IMR-90 (cell line): ENCODE measurements at regions not wholly inside any gene's neighbourhood (a gene's known extent, or its start where the extent isn't known, plus 50 kb on each side); places are given as distances from the start of the nearest gene placed in this dataset.

Experiments
- ATAC-seq: fragments of 200-7000 bp; cut with Tn5 transposase; 2 replicates; pipeline ENCODE4 v1.9.1; 2020; ENCODE audit warnings: low read depth, mild to moderate bottlenecking, moderate library complexity
- BruUV-seq: library from RNA; stranded (reverse); fragments of 400-500 nt; replicated peaks from 2 replicates; lab custom pipeline; 2021; lab: Mats Ljungman, UMichigan
- CTCF ChIA-PET: fragments of 300-600 bp; formaldehyde crosslinking; extraction: SDS; loops from one replicate; lab custom pipeline; 2021; ENCODE audit warnings: antibody characterized with exemption; lab: Yijun Ruan, JAX
- POLR2A ChIA-PET: fragments of 300-600 bp; sonication (Branson Sonifier 250); formaldehyde crosslinking; loops from one replicate; lab custom pipeline; 2022; ENCODE audit warnings: antibody characterized with exemption; ENCODE audit not compliant: unreplicated experiment; lab: Charles Lee
- DNase-seq: peaks from one replicate; pipeline ENCODE4 v3.0.0; 2013
- H2AFZ ChIP-seq: replicated peaks from 2 replicates; pipeline ENCODE3; 2013; ENCODE audit warnings: low read length, mild to moderate bottlenecking; ENCODE audit not compliant: poor library complexity
- H2AK5ac ChIP-seq: 2 replicates; pipeline ENCODE4 v1.6.1; 2013; ENCODE audit warnings: low read depth, low read length, inconsistent platforms
- H2AK9ac ChIP-seq: replicated peaks from 2 replicates; pipeline ENCODE3; 2013; ENCODE audit warnings: mild to moderate bottlenecking, low read depth, low read length, moderate library complexity; ENCODE audit not compliant: poor library complexity
- H2BK120ac ChIP-seq: 2 replicates; pipeline ENCODE4 v1.6.1; 2013; ENCODE audit warnings: low read depth, low read length, inconsistent platforms
- H2BK15ac ChIP-seq: 3 replicates; pipeline ENCODE4 v1.6.1; 2013; ENCODE audit warnings: low read depth, low read length, inconsistent platforms
- H2BK20ac ChIP-seq: 2 replicates; pipeline ENCODE4 v1.6.1; 2013; ENCODE audit warnings: low read depth, mild to moderate bottlenecking, inconsistent platforms, low read length, moderate library complexity
- H2BK5ac ChIP-seq: 2 replicates; pipeline ENCODE4 v1.6.1; 2013; ENCODE audit warnings: mild to moderate bottlenecking, low read depth, low read length, inconsistent platforms; ENCODE audit not compliant: poor library complexity, severe bottlenecking
- H3K14ac ChIP-seq: replicated peaks from 2 replicates; pipeline ENCODE4 v1.6.1; 2013; ENCODE audit warnings: low read depth, low read length, inconsistent platforms
- H3K18ac ChIP-seq: 2 replicates; pipeline ENCODE4 v1.6.1; 2013; ENCODE audit warnings: low read depth, low read length, control low read depth
- H3K23ac ChIP-seq: 2 replicates; pipeline ENCODE4 v1.6.1; 2013; ENCODE audit warnings: low read depth, low read length, inconsistent platforms
- H3K27ac ChIP-seq: 2 replicates; pipeline ENCODE4 v1.5.1; 2013; ENCODE audit warnings: mild to moderate bottlenecking, control low read depth, low read length; ENCODE audit not compliant: insufficient read depth
- H3K27me3 ChIP-seq: 2 replicates; pipeline ENCODE4 v1.6.1; 2013; ENCODE audit warnings: low read length; ENCODE audit not compliant: control insufficient read depth, insufficient read depth
- H3K36me3 ChIP-seq: 2 replicates; pipeline ENCODE4 v1.6.1; 2013; ENCODE audit warnings: low read length, mixed read lengths; ENCODE audit not compliant: control insufficient read depth, insufficient read depth
- H3K4ac ChIP-seq: 2 replicates; pipeline ENCODE4 v1.6.1; 2013; ENCODE audit warnings: low read depth, low read length, inconsistent platforms
- H3K4me1 ChIP-seq: 2 replicates; pipeline ENCODE4 v1.6.1; 2013; ENCODE audit warnings: low read length, mixed read lengths; ENCODE audit not compliant: control insufficient read depth, insufficient read depth
- H3K4me2 ChIP-seq: 2 replicates; pipeline ENCODE4 v1.6.1; 2013; ENCODE audit warnings: low read depth, mild to moderate bottlenecking, control low read depth, low read length, moderate library complexity
- H3K4me3 ChIP-seq: 2 replicates; pipeline ENCODE4 v1.5.1; 2013; ENCODE audit warnings: low read depth, mild to moderate bottlenecking, control low read depth, low read length, moderate library complexity; ENCODE audit not compliant: insufficient read depth
- H3K56ac ChIP-seq: 2 replicates; pipeline ENCODE4 v1.6.1; 2013; ENCODE audit warnings: low read length, inconsistent platforms; ENCODE audit not compliant: insufficient read depth; ENCODE audit errors: extremely low read depth
- H3K79me1 ChIP-seq, 2 experiments: 2 replicates each; pipeline ENCODE4 v1.6.1; 2013; ENCODE audit warnings: low read length in 2 of 2, inconsistent platforms in 1 of 2, low read depth in 1 of 2
- H3K9ac ChIP-seq: 2 replicates; pipeline ENCODE4 v1.6.1; 2013; ENCODE audit warnings: low read depth, low read length, control low read depth
- H3K9me1 ChIP-seq: 2 replicates; pipeline ENCODE4 v1.6.1; 2013; ENCODE audit warnings: low read length, inconsistent platforms; ENCODE audit not compliant: insufficient read depth
- H3K9me3 ChIP-seq: 2 replicates; pipeline ENCODE4 v1.6.1; 2013; ENCODE audit warnings: low read length; ENCODE audit not compliant: control insufficient read depth, insufficient read depth
- H4K20me1 ChIP-seq: 2 replicates; pipeline ENCODE4 v1.6.1; 2013; ENCODE audit warnings: low read length, inconsistent platforms; ENCODE audit not compliant: insufficient read depth
- H4K5ac ChIP-seq: 2 replicates; pipeline ENCODE4 v1.6.1; 2013; ENCODE audit warnings: mild to moderate bottlenecking, low read depth, low read length, control low read depth
- H4K8ac ChIP-seq, 2 experiments: 2 replicates each; pipeline ENCODE4 v1.6.1; 2013; ENCODE audit warnings: low read depth in 2 of 2, low read length in 2 of 2, control low read depth in 1 of 2, inconsistent platforms in 1 of 2
- H4K91ac ChIP-seq: 2 replicates; pipeline ENCODE4 v1.6.1; 2013; ENCODE audit warnings: low read depth, low read length, inconsistent platforms; ENCODE audit not compliant: insufficient read depth
- CEBPB ChIP-seq: IDR thresholded peaks from 2 replicates; pipeline ENCODE4 v1.6.1; 2012; ENCODE audit warnings: low read depth, low read length, improper control_type of control experiment
- NFE2L2 ChIP-seq: fragments of 150-350 bp; IDR thresholded peaks from 2 replicates; pipeline ENCODE4 v1.6.1; 2016; ENCODE audit warnings: low read depth, mild to moderate bottlenecking, low read length
- WGBS, 2 experiments: methylation state at CpG; one replicate each; pipeline versions ENCODE4 v1.1.5 to v1.1.7; 2013; ENCODE audit warnings: missing lambda C conversion rate in 2 of 2; ENCODE audit not compliant: insufficient read length in 1 of 2; ENCODE audit errors: extremely low coverage in 2 of 2; 5-methylcytosine and 5-hydroxymethylcytosine counted together
- dilution Hi-C: fragments of 300-500 bp; cut with HindIII; formaldehyde crosslinking; loops from one replicate; pipeline ENCODE4 v1.14.3; 2018; ENCODE audit warnings: low sequenced_read_pairs; ENCODE audit not compliant: unreplicated experiment
- in situ Hi-C: fragments of 300-500 bp; cut with MboI; formaldehyde crosslinking; loops from 3 replicates; pipeline ENCODE4 v1.14.3; 2019; ENCODE audit warnings: low sequenced_read_pairs, inconsistent platforms, mixed read lengths
- intact Hi-C: fragments of 100-400 bp; cut with micrococcal nuclease; formaldehyde crosslinking; loops from 2 replicates; pipeline ENCODE4 v1.10.0; 2022

DNA sequence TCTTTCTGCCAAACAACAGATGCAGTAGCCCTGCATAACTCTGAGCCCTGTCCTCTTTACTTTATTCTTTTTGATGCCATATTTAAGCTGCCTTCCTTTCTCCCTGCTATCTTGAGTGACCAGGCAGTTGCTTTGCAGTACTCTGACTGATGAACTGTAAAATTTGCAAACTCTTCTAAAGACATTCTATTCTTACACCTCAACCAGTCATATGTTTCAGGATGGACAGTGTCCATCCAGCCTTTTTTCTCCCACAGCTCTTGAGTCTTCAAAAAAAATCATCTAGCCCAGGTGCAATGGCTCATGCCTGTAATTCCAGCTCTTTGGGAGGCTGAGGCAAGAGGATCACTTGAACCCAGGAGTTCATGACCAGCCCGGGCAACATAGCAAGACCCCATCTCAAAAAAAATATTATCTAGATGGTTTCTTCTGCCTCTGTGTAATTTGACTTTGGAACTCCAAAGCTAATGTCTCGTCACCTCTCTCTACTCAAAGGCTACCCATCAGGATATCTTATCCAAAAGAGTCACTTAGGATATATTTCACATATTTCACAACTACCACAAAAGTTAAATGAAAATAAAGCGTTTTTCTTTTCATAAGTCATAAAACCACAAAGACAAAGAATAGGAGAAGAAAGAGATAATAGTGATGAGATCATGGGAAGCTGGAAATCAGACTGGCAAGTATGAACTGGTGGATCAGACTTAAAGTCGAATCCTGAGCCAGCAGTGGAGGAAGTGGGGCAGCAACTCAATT, 54.6 kb upstream of the IPO9 start:
- peak; percentile 89 for DNase-seq
- peak overlapping the region; percentile 22; the same call in 1 of the 2 replicates for H2BK120ac ChIP-seq
- H2BK20ac ChIP-seq: peak overlapping the region; percentile 13; the same call in 1 of the 2 replicates
- H3K36me3 ChIP-seq: no peaks in the 10 kb centered on the region
- peaks cover 40% of the 10 kb centered on the region; the same call in 1 of the 2 replicates for H4K20me1 ChIP-seq
- in situ Hi-C loops: no loop called here
- intact Hi-C loops: no loop called here
- peak overlapping the region; percentile 62 for H2BK5ac ChIP-seq
- peaks cover 15% of the 10 kb centered on the region for H3K4me1 ChIP-seq
- H3K56ac ChIP-seq: no peak overlapping the region
- peak overlapping the region; percentile 20; the same call in 1 of the 2 replicates for H4K91ac ChIP-seq
- H4K8ac ChIP-seq: peak overlapping the region in 1 of 2 experiments; percentile 18; a peak in 1 of 4 replicates
- peak; percentile 41 for ATAC-seq
- H3K79me1 ChIP-seq: peaks cover 28 to 78% of the 10 kb centered on the region in 2 experiments
- H2BK15ac ChIP-seq: 0 out of 3 replicates have a peak overlapping the region, but pooled peaks have one; percentile 13
- H3K23ac ChIP-seq: peak overlapping the region; percentile 33; the same call in 1 of the 2 replicates
- no TSS peak for BruUV-seq
- H2AFZ ChIP-seq: no peak overlapping the region
- peak overlapping the region; percentile 39; the same call in 1 of the 2 replicates for H3K18ac ChIP-seq
- H3K27me3 ChIP-seq: no peaks in the 10 kb centered on the region
- 0 out of 2 replicates have a peak overlapping the region, but pooled peaks have one; percentile 1 for H2AK5ac ChIP-seq
- peak overlapping the region; percentile 32; the same call in 1 of the 2 replicates for H3K4me2 ChIP-seq
- 20% methylated on average over 1 of the region's 4 CpGs; no CpG with 5 or more reads in 1 of the 2 experiments for WGBS, 2 experiments
- H2AK9ac ChIP-seq: no peak overlapping the region
- peak overlapping the region; percentile 8; the same call in 1 of the 2 replicates for H3K4ac ChIP-seq
- no peak overlapping the region for H3K27ac ChIP-seq
- ChIA-PET POLR2A (no interaction called here), CTCF (interaction anchor here (0.6 to 1.7 kb wide), 2 partner anchors 19 to 65 kb away, joined by 3 to 6 read pairs; no protein-coding TSS in a partner anchor)
- TF ChIP-seq NFE2L2: no peak
- TF ChIP-seq CEBPB: peak; percentile 92
- H3K9me1 ChIP-seq: peaks cover 8% of the 10 kb centered on the region
- H4K5ac ChIP-seq: peak overlapping the region; percentile 40; the same call in 1 of the 2 replicates
- no peak overlapping the region for H3K4me3 ChIP-seq
- H3K9me3 ChIP-seq: peaks cover 2% of the 10 kb centered on the region; the same call in 1 of the 2 replicates
- H3K9ac ChIP-seq: no peak overlapping the region
- dilution Hi-C loops: no loop called here
- H3K14ac ChIP-seq: peak overlapping the region; percentile 55; the same call in 1 of the 2 replicates
